ENCODE measurements at regions not wholly inside any gene's neighbourhood (a gene's known extent, or its start where the extent isn't known, plus 50 kb on each side); places are given as distances from the start of the nearest gene placed in this dataset.

DNA sequence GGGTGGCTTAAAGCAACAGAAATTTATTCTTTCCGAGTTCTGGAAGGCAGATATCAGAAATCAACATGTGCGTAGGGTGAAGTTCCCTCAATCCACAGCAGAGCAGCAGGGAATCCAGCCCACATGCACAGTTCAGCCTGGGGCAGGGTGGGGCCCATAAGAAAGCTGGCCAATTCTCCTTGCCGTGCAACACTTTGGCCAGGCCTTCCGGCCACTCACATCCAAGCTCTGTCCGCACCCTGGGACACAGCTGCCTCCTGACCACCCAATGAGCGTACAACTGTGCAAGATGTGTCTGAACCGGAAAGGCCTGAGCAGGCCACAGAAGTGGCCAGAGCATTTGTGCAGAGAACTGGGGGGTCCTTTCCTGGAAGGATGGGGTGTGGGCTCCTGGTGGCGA is 274.9 kb downstream of the GADD45G start:
- H3K79me2 ChIP-seq (replicated peaks; ENCODE audit: insufficient read depth, low read length) = no peaks in the 10 kb centered on the region
- H3K9ac ChIP-seq (ENCODE audit: low read length) = no peak overlapping the region
- TF ChIP-seq MXI1 (conservative IDR thresholded peaks at IDR 0.05; ENCODE audit: poor library complexity, severe bottlenecking) = no peak
- TF ChIP-seq RAD21 (conservative IDR thresholded peaks at IDR 0.05) = no peak
- TF ChIP-seq, protein P1, sequence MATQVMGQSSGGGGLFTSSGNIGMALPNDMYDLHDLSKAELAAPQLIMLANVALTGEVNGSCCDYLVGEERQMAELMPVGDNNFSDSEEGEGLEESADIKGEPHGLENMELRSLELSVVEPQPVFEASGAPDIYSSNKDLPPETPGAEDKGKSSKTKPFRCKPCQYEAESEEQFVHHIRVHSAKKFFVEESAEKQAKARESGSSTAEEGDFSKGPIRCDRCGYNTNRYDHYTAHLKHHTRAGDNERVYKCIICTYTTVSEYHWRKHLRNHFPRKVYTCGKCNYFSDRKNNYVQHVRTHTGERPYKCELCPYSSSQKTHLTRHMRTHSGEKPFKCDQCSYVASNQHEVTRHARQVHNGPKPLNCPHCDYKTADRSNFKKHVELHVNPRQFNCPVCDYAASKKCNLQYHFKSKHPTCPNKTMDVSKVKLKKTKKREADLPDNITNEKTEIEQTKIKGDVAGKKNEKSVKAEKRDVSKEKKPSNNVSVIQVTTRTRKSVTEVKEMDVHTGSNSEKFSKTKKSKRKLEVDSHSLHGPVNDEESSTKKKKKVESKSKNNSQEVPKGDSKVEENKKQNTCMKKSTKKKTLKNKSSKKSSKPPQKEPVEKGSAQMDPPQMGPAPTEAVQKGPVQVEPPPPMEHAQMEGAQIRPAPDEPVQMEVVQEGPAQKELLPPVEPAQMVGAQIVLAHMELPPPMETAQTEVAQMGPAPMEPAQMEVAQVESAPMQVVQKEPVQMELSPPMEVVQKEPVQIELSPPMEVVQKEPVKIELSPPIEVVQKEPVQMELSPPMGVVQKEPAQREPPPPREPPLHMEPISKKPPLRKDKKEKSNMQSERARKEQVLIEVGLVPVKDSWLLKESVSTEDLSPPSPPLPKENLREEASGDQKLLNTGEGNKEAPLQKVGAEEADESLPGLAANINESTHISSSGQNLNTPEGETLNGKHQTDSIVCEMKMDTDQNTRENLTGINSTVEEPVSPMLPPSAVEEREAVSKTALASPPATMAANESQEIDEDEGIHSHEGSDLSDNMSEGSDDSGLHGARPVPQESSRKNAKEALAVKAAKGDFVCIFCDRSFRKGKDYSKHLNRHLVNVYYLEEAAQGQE (IDR thresholded peaks at IDR 0.05; ENCODE audit: borderline replicate concordance) = no peak
- TF ChIP-seq EP300 (conservative IDR thresholded peaks at IDR 0.05; ENCODE audit: poor library complexity, severe bottlenecking) = no peak
- TF ChIP-seq EZH2 (IDR thresholded peaks at IDR 0.05; ENCODE audit: borderline replicate concordance, insufficient read depth, low read length, poor library complexity, severe bottlenecking) = no peak
- TF ChIP-seq SMC3 (conservative IDR thresholded peaks at IDR 0.05; ENCODE audit: poor library complexity) = no peak
- no peak for TF ChIP-seq POLR2AphosphoS5 (IDR thresholded peaks at IDR 0.05)
- no peak for TF ChIP-seq TAF1 (IDR thresholded peaks at IDR 0.05; ENCODE audit: low read depth)
- H3K27me3 ChIP-seq (ENCODE audit: insufficient read depth, low read depth, low read length) = no peaks in the 10 kb centered on the region
- no peaks in the 10 kb centered on the region for H3K9me3 ChIP-seq (ENCODE audit: low read length)
- H3K9me2 ChIP-seq (ENCODE audit: insufficient read depth, low read length) = no peaks in the 10 kb centered on the region
- no peak overlapping the region for H3K4me3 ChIP-seq (ENCODE audit: low read length)
- no peaks in the 10 kb centered on the region for H3F3A ChIP-seq (ENCODE audit: insufficient read depth, low read length, poor library complexity, severe bottlenecking)
- H4K20me1 ChIP-seq (ENCODE audit: insufficient read depth) = no peaks in the 10 kb centered on the region
- no peak overlapping the region for H2AFZ ChIP-seq (ENCODE audit: low read depth, low read length)
- H3K36me3 ChIP-seq (ENCODE audit: insufficient read depth, low read length) = no peaks in the 10 kb centered on the region
- no peak overlapping the region for H3K27ac ChIP-seq (ENCODE audit: low read length)
- no peak overlapping the region for H3K4me2 ChIP-seq (ENCODE audit: low read length)

DNA sequence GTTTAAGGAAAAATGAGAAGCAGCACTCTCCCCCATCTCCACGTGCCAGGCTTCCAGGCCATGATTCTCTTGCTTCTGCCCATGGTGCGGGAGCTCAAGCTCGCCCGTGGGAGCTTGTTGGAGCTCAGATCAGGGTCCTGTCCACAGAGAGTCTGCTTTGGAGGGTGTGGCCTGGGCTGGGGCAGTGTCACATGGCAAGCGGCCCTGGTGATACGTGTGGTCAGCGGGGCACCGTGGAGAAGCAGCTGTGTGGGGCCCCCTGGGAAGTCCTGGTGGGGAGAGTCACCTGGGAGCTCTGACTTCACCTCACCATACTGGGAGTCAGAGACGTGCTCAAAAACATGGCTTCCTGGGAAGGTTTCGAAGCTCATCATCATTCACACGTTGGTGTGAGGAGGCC is 275.3 kb downstream of the GADD45G start:
- TF ChIP-seq, protein P1 (IDR thresholded peaks at IDR 0.05; ENCODE audit: borderline replicate concordance) = no peak
- no peak for TF ChIP-seq EP300 (conservative IDR thresholded peaks at IDR 0.05; ENCODE audit: poor library complexity, severe bottlenecking)
- no peak for TF ChIP-seq SMC3 (conservative IDR thresholded peaks at IDR 0.05; ENCODE audit: poor library complexity)
- no peak for TF ChIP-seq EZH2 (IDR thresholded peaks at IDR 0.05; ENCODE audit: borderline replicate concordance, insufficient read depth, low read length, poor library complexity, severe bottlenecking)
- TF ChIP-seq, protein P2, sequence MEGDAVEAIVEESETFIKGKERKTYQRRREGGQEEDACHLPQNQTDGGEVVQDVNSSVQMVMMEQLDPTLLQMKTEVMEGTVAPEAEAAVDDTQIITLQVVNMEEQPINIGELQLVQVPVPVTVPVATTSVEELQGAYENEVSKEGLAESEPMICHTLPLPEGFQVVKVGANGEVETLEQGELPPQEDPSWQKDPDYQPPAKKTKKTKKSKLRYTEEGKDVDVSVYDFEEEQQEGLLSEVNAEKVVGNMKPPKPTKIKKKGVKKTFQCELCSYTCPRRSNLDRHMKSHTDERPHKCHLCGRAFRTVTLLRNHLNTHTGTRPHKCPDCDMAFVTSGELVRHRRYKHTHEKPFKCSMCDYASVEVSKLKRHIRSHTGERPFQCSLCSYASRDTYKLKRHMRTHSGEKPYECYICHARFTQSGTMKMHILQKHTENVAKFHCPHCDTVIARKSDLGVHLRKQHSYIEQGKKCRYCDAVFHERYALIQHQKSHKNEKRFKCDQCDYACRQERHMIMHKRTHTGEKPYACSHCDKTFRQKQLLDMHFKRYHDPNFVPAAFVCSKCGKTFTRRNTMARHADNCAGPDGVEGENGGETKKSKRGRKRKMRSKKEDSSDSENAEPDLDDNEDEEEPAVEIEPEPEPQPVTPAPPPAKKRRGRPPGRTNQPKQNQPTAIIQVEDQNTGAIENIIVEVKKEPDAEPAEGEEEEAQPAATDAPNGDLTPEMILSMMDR (IDR thresholded peaks at IDR 0.05; ENCODE audit: poor library complexity, severe bottlenecking) = no peak
- no peak for TF ChIP-seq POLR2AphosphoS5 (IDR thresholded peaks at IDR 0.05)
- TF ChIP-seq MXI1 (conservative IDR thresholded peaks at IDR 0.05; ENCODE audit: poor library complexity, severe bottlenecking) = no peak
- Histone ChIP-seq H3F3A (ENCODE audit: insufficient read depth, low read length, poor library complexity, severe bottlenecking) (no peaks in the 10 kb centered on the region), H3K36me3 (ENCODE audit: insufficient read depth, low read length) (no peaks in the 10 kb centered on the region)

More for the DNA sequence above, 275.3 kb downstream of the GADD45G start:
- no peak overlapping the region for H3K9ac ChIP-seq (ENCODE audit: low read length)
- H3K9me2 ChIP-seq (ENCODE audit: insufficient read depth, low read length) = no peaks in the 10 kb centered on the region
- no peaks in the 10 kb centered on the region for H3K79me2 ChIP-seq (replicated peaks; ENCODE audit: insufficient read depth, low read length)
- H2AFZ ChIP-seq (ENCODE audit: low read depth, low read length) = no peak overlapping the region
- no peak overlapping the region for H3K27ac ChIP-seq (ENCODE audit: low read length)
- no peaks in the 10 kb centered on the region for H3K27me3 ChIP-seq (ENCODE audit: insufficient read depth, low read depth, low read length)
- no peaks in the 10 kb centered on the region for H4K20me1 ChIP-seq (ENCODE audit: insufficient read depth)
- no peak overlapping the region for H3K4me2 ChIP-seq (ENCODE audit: low read length)
- H3K4me3 ChIP-seq (ENCODE audit: low read length) = no peak overlapping the region
- H3K9me3 ChIP-seq (ENCODE audit: low read length) = no peaks in the 10 kb centered on the region
